ENCODE measurements at regions not wholly inside any gene's neighbourhood (a gene's known extent, or its start where the extent isn't known, plus 50 kb on each side); places are given as distances from the start of the nearest gene placed in this dataset.

GRCh38 chr16:85505794-85506634 is 107.1 kb upstream of the GSE1 start:
- WGBS (ENCODE audit: insufficient coverage): 80% methylated on average over 16 of the region's 20 CpGs
- Histone ChIP-seq H3K9me3 (replicated peaks in 1 of 2; ENCODE audit: control insufficient read depth in 1 of 2, insufficient read depth in 1 of 2, low read length in 2 of 2) (no peaks in the 10 kb centered on the region), H2AFZ (ENCODE audit: insufficient read depth, low read depth, low read length, poor library complexity, severe bottlenecking) (no peak overlapping the region), H3K4me2 (replicated peaks; ENCODE audit: extremely low read depth, low read length, poor library complexity, severe bottlenecking) (no peak overlapping the region), H3K27ac (ENCODE audit: low read depth in 1 of 2, low read length in 2 of 2) (no peak overlapping the region), H4K20me1 (ENCODE audit: insufficient read depth, low read length) (no peaks in the 10 kb centered on the region), H3K4me3 (replicated peaks in 1 of 3; ENCODE audit: low read depth in 2 of 3, low read length in 3 of 3) (no peak overlapping the region), H3K9ac (ENCODE audit: insufficient read depth, low read length, poor library complexity, severe bottlenecking) (no peak overlapping the region), H3K79me2 (ENCODE audit: insufficient read depth, low read length) (no peaks in the 10 kb centered on the region), H3K27me3 (ENCODE audit: control insufficient read depth in 2 of 2, insufficient read depth in 2 of 2, low read length in 2 of 2) (no peaks in the 10 kb centered on the region), H3K4me1 (ENCODE audit: control insufficient read depth in 1 of 2, insufficient read depth in 2 of 2, low read length in 2 of 2) (no peaks in the 10 kb centered on the region), H3K36me3 (replicated peaks in 1 of 2; ENCODE audit: control insufficient read depth in 1 of 2, insufficient read depth in 2 of 2, low read length in 2 of 2) (no peaks in the 10 kb centered on the region)
- H3K27me3 Mint-ChIP-seq (ENCODE audit: low read depth in 3 of 3): peaks cover 2 to 8% (median 4%) of the 10 kb centered on the region in 3 donors
- H3K4me1 Mint-ChIP-seq: no peaks in the 10 kb centered on the region
- no peaks in the 10 kb centered on the region for H3K9me3 Mint-ChIP-seq
- no peak for TF ChIP-seq CTCF (IDR thresholded peaks at IDR 0.05)
- H3K27ac Mint-ChIP-seq: no peak overlapping the region
- intact Hi-C loops (cut with micrococcal nuclease): no loop called here
- no peak for DNase-seq
- H3K36me3 Mint-ChIP-seq: no peaks in the 10 kb centered on the region
- no peak overlapping the region for H3K4me3 Mint-ChIP-seq

GRCh38 chr16:85506635-85506911 is 106.5 kb upstream of the GSE1 start:
- Mint-ChIP-seq H3K36me3 (no peaks in the 10 kb centered on the region), H3K27me3 (ENCODE audit: low read depth in 3 of 3) (peaks cover 2 to 4% (median 3%) of the 10 kb centered on the region in 3 donors), H3K4me1 (no peaks in the 10 kb centered on the region), H3K4me3 (no peak overlapping the region), H3K27ac (no peak overlapping the region), H3K9me3 (no peaks in the 10 kb centered on the region)
- Histone ChIP-seq H3K4me2 (replicated peaks; ENCODE audit: extremely low read depth, low read length, poor library complexity, severe bottlenecking) (no peak overlapping the region), H3K27ac (ENCODE audit: low read depth in 1 of 2, low read length in 2 of 2) (no peak overlapping the region), H2AFZ (ENCODE audit: insufficient read depth, low read depth, low read length, poor library complexity, severe bottlenecking) (no peak overlapping the region), H3K4me3 (replicated peaks in 1 of 3; ENCODE audit: low read depth in 2 of 3, low read length in 3 of 3) (no peak overlapping the region), H3K36me3 (replicated peaks in 1 of 2; ENCODE audit: control insufficient read depth in 1 of 2, insufficient read depth in 2 of 2, low read length in 2 of 2) (no peaks in the 10 kb centered on the region), H3K9me3 (replicated peaks in 1 of 2; ENCODE audit: control insufficient read depth in 1 of 2, insufficient read depth in 1 of 2, low read length in 2 of 2) (no peaks in the 10 kb centered on the region), H4K20me1 (ENCODE audit: insufficient read depth, low read length) (no peaks in the 10 kb centered on the region), H3K9ac (ENCODE audit: insufficient read depth, low read length, poor library complexity, severe bottlenecking) (no peak overlapping the region), H3K4me1 (ENCODE audit: control insufficient read depth in 1 of 2, insufficient read depth in 2 of 2, low read length in 2 of 2) (no peaks in the 10 kb centered on the region), H3K27me3 (ENCODE audit: control insufficient read depth in 2 of 2, insufficient read depth in 2 of 2, low read length in 2 of 2) (no peaks in the 10 kb centered on the region), H3K79me2 (ENCODE audit: insufficient read depth, low read length) (no peaks in the 10 kb centered on the region)
- intact Hi-C loops (cut with micrococcal nuclease): no loop called here
- TF ChIP-seq CTCF (IDR thresholded peaks at IDR 0.05): no peak
- WGBS (ENCODE audit: insufficient coverage): 100% methylated on average over 1 of the region's 8 CpGs
- DNase-seq: no peak

All from CD14-positive monocyte (primary cell).